ENCODE measurements at regions not wholly inside any gene's neighbourhood (a gene's known extent, or its start where the extent isn't known, plus 50 kb on each side); places are given as distances from the start of the nearest gene placed in this dataset.
"Not testable (repeated sequence)": the region's sequence is repeated elsewhere in the genome, so short reads cannot be mapped to it uniquely, and the experiment has no call there.

DNA sequence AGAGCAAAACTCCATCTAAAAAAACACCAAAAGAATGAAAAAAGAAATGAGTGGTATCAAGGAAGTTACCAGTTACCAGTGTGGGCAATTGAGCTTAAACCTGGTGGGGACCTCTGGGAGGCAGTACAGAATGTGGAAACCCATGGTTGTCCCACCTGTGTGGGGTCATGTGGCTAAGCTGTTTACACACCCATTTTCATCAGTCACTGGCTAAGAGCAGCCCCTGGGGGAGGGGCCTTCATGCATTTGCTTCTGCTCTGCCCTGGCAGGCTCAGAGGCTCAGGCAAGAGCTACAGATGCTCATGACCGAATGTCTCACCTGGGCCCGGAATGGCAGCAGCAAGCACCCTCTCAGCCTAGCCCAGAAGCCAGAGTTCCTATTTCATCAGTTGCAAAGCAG lies 126.3 kb upstream of the TRIM73 start:
- H3K9me3 Mint-ChIP-seq (ENCODE audit: unreplicated experiment); H3K4me1 Mint-ChIP-seq (ENCODE audit: insufficient read depth, unreplicated experiment); H3K36me3 Mint-ChIP-seq (ENCODE audit: insufficient read depth, unreplicated experiment); H3K4me3 Mint-ChIP-seq (ENCODE audit: unreplicated experiment); H3K27ac Mint-ChIP-seq (ENCODE audit: low read depth, unreplicated experiment); CTCF ChIA-PET; H3K27me3 Mint-ChIP-seq (ENCODE audit: insufficient read depth, unreplicated experiment); POLR2A ChIA-PET; intact Hi-C loops (cut with micrococcal nuclease); BruUV-seq (replicated peaks); DNase-seq (ENCODE audit: unreplicated experiment): not testable (repeated sequence)

DNA sequence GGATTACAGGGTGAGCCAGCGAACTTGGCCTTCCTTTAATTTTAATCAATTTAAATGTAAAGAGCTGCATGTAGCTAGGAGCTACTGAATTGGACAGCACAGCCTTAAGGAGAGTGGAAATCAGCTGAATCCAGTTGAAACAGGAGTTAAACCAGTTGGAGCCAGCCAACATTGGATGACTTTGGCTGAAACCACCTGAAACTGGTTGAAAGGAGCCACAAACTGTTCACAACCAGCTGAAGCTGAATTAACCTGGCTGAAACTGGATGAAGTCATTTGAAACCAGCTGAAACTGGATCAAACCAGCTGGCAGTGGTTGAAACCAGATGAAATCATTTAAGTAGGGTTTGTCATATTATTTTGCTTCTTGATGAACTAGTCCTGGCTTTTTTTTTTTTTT lies 121.3 kb upstream of the TRIM73 start:
- H3K4me1 Mint-ChIP-seq (ENCODE audit: insufficient read depth, unreplicated experiment); BruUV-seq (replicated peaks); CTCF ChIA-PET; POLR2A ChIA-PET; H3K9me3 Mint-ChIP-seq (ENCODE audit: unreplicated experiment); DNase-seq (ENCODE audit: unreplicated experiment); H3K27ac Mint-ChIP-seq (ENCODE audit: low read depth, unreplicated experiment); H3K27me3 Mint-ChIP-seq (ENCODE audit: insufficient read depth, unreplicated experiment); H3K4me3 Mint-ChIP-seq (ENCODE audit: unreplicated experiment); intact Hi-C loops (cut with micrococcal nuclease); H3K36me3 Mint-ChIP-seq (ENCODE audit: insufficient read depth, unreplicated experiment): not testable (repeated sequence)

Measured in MCF 10A (cell line).